ENCODE measurements at regions not wholly inside any gene's neighbourhood (a gene's known extent, or its start where the extent isn't known, plus 50 kb on each side); places are given as distances from the start of the nearest gene placed in this dataset.

- Histone ChIP-seq H3K36me3 (replicated peaks in 1 of 2; ENCODE audit: control insufficient read depth in 1 of 2, insufficient read depth in 2 of 2, low read length in 2 of 2) (no peaks in the 10 kb centered on the region), H3K9ac (ENCODE audit: insufficient read depth, low read depth, low read length) (no peak overlapping the region)
- no peak for FAIRE-seq
These were observed 218.9 kb upstream of the SLITRK5 start for GRCh38 chr13:87452281-87452680.

More at GRCh38 chr13:87452281-87452680, 218.9 kb upstream of the SLITRK5 start:
- Histone ChIP-seq H3K9me3 (ENCODE audit: low read length) (no peaks in the 10 kb centered on the region), H3K4me3 (replicated peaks in 1 of 3; ENCODE audit: insufficient read depth in 1 of 3, low read depth in 2 of 3, low read length in 3 of 3) (no peak overlapping the region), H3K27me3 (ENCODE audit: control insufficient read depth in 1 of 2, insufficient read depth in 2 of 2, low read length in 2 of 2) (no peaks in the 10 kb centered on the region), H3K4me1 (ENCODE audit: insufficient read depth, low read length) (no peaks in the 10 kb centered on the region), H4K20me1 (ENCODE audit: insufficient read depth, low read length) (no peaks in the 10 kb centered on the region), H3K27ac (ENCODE audit: extremely low read length, insufficient read depth, low read length) (no peak overlapping the region), H3K4me2 (ENCODE audit: low read depth, low read length) (no peak overlapping the region), H2AFZ (ENCODE audit: low read length) (no peak overlapping the region), H3K79me2 (ENCODE audit: insufficient read depth, low read length) (no peaks in the 10 kb centered on the region)
- in situ Hi-C loops (cut with HindIII; ENCODE audit: extremely low pct_ligation_motif_present, low pct_unique_long_range_greater_than_20kb) (no loop called here), intact Hi-C loops (cut with micrococcal nuclease; ENCODE audit: unreplicated experiment) (no loop called here)
- DNase-seq (ENCODE audit: low spot score) (no peak), ATAC-seq (no peak)
- ChIA-PET CTCF (ENCODE audit: low intra/inter-chr PET ratio, low total read pairs) (no interaction called here), POLR2A (no interaction called here)
- no peak for TF ChIP-seq NFE2L1 (CRISPR knock-in tag; IDR thresholded peaks at IDR 0.05; ENCODE audit: borderline replicate concordance)
- no peak for TF ChIP-seq FOXA1 (IDR thresholded peaks at IDR 0.05)
- TF ChIP-seq FOXA1 (CRISPR knock-in tag; IDR thresholded peaks at IDR 0.05), result no peak
- TF ChIP-seq ZKSCAN5 (CRISPR knock-in tag; IDR thresholded peaks at IDR 0.05), result no peak
- TF ChIP-seq MAFG (CRISPR knock-in tag; IDR thresholded peaks at IDR 0.05), result no peak
- TF ChIP-seq, protein P1, sequence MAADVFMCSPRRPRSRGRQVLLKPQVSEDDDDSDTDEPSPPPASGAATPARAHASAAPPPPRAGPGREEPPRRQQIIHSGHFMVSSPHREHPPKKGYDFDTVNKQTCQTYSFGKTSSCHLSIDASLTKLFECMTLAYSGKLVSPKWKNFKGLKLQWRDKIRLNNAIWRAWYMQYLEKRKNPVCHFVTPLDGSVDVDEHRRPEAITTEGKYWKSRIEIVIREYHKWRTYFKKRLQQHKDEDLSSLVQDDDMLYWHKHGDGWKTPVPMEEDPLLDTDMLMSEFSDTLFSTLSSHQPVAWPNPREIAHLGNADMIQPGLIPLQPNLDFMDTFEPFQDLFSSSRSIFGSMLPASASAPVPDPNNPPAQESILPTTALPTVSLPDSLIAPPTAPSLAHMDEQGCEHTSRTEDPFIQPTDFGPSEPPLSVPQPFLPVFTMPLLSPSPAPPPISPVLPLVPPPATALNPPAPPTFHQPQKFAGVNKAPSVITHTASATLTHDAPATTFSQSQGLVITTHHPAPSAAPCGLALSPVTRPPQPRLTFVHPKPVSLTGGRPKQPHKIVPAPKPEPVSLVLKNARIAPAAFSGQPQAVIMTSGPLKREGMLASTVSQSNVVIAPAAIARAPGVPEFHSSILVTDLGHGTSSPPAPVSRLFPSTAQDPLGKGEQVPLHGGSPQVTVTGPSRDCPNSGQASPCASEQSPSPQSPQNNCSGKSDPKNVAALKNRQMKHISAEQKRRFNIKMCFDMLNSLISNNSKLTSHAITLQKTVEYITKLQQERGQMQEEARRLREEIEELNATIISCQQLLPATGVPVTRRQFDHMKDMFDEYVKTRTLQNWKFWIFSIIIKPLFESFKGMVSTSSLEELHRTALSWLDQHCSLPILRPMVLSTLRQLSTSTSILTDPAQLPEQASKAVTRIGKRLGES (CRISPR knock-in tag; IDR thresholded peaks at IDR 0.05; ENCODE audit: borderline replicate concordance), result no peak
- TF ChIP-seq MXD3 (CRISPR knock-in tag; IDR thresholded peaks at IDR 0.05), result no peak
- TF ChIP-seq NONO (IDR thresholded peaks at IDR 0.05), result no peak
- TF ChIP-seq NONO (CRISPR knock-in tag; conservative IDR thresholded peaks at IDR 0.05), result no peak
- TF ChIP-seq ZFP1 (CRISPR knock-in tag; IDR thresholded peaks at IDR 0.05), result no peak
- TF ChIP-seq TBX3 (IDR thresholded peaks at IDR 0.05; ENCODE audit: borderline replicate concordance), result no peak
- no peak for TF ChIP-seq MIER3 (CRISPR knock-in tag; IDR thresholded peaks at IDR 0.05; ENCODE audit: borderline replicate concordance)
- TF ChIP-seq MXD4 (CRISPR knock-in tag; IDR thresholded peaks at IDR 0.05), result no peak
- no peak for TF ChIP-seq PPARG (CRISPR knock-in tag; conservative IDR thresholded peaks at IDR 0.05)
- no peak for TF ChIP-seq ZNF430 (CRISPR knock-in tag; IDR thresholded peaks at IDR 0.05)
- TF ChIP-seq ZNF432 (CRISPR knock-in tag; IDR thresholded peaks at IDR 0.05; ENCODE audit: borderline replicate concordance), result no peak
- TF ChIP-seq MEIS2 (CRISPR knock-in tag; IDR thresholded peaks at IDR 0.05), result no peak
- no peak for TF ChIP-seq SNAPC5 (CRISPR knock-in tag; IDR thresholded peaks at IDR 0.05; ENCODE audit: borderline replicate concordance)
- TF ChIP-seq ZSCAN20 (CRISPR knock-in tag; IDR thresholded peaks at IDR 0.05; ENCODE audit: borderline replicate concordance), result no peak
- BruUV-seq (replicated peaks), result no TSS peak
- 2% methylated on average over 2 of the region's 2 CpGs for WGBS (ENCODE audit: low lambda C conversion rate)

All from HepG2 (cell line).